ENCODE measurements at regions not wholly inside any gene's neighbourhood (a gene's known extent, or its start where the extent isn't known, plus 50 kb on each side); places are given as distances from the start of the nearest gene placed in this dataset.

GRCh38 chr5:93807846-93808245 is 66.4 kb upstream of the POU5F2 start:
- TF ChIP-seq, protein P1, sequence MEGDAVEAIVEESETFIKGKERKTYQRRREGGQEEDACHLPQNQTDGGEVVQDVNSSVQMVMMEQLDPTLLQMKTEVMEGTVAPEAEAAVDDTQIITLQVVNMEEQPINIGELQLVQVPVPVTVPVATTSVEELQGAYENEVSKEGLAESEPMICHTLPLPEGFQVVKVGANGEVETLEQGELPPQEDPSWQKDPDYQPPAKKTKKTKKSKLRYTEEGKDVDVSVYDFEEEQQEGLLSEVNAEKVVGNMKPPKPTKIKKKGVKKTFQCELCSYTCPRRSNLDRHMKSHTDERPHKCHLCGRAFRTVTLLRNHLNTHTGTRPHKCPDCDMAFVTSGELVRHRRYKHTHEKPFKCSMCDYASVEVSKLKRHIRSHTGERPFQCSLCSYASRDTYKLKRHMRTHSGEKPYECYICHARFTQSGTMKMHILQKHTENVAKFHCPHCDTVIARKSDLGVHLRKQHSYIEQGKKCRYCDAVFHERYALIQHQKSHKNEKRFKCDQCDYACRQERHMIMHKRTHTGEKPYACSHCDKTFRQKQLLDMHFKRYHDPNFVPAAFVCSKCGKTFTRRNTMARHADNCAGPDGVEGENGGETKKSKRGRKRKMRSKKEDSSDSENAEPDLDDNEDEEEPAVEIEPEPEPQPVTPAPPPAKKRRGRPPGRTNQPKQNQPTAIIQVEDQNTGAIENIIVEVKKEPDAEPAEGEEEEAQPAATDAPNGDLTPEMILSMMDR (conservative IDR thresholded peaks at IDR 0.05; ENCODE audit: low read length): no peak
- TF ChIP-seq EZH2phosphoT487 (IDR thresholded peaks at IDR 0.05; ENCODE audit: borderline replicate concordance, low read depth, low read length): no peak
